ENCODE measurements at regions not wholly inside any gene's neighbourhood (a gene's known extent, or its start where the extent isn't known, plus 50 kb on each side); places are given as distances from the start of the nearest gene placed in this dataset.

- no peaks in the 10 kb centered on the region for H3K4me1 ChIP-seq (replicated peaks; ENCODE audit: insufficient read depth)
- H3K4me3 ChIP-seq = no peak overlapping the region
- ChIA-PET CTCF (no interaction called here), POLR2A (ENCODE audit: unreplicated experiment) (no interaction called here)
- no peaks in the 10 kb centered on the region for H3K9me2 ChIP-seq (ENCODE audit: insufficient read depth)
- no peak for DNase-seq
- TF ChIP-seq EZH2 (IDR thresholded peaks at IDR 0.05; ENCODE audit: low read depth) (no peak), CTCF (conservative IDR thresholded peaks at IDR 0.05) (no peak)
- H3K4me2 ChIP-seq = no peak overlapping the region
- H4K20me1 ChIP-seq (ENCODE audit: insufficient read depth) = no peaks in the 10 kb centered on the region
- no peaks in the 10 kb centered on the region for H3K9me3 ChIP-seq (ENCODE audit: insufficient read depth, low read depth)
- no TSS peak for BruUV-seq (replicated peaks)
- no peaks in the 10 kb centered on the region for H3K79me2 ChIP-seq (ENCODE audit: low read depth)
- H3K27me3 ChIP-seq (ENCODE audit: insufficient read depth, low read depth) = no peaks in the 10 kb centered on the region
- no peak overlapping the region for H3K27ac ChIP-seq
- intact Hi-C loops (cut with micrococcal nuclease; ENCODE audit: unreplicated experiment) = no loop called here
- no peaks in the 10 kb centered on the region for H3F3A ChIP-seq (ENCODE audit: insufficient read depth, low read depth)
- H2AFZ ChIP-seq = no peak overlapping the region
- no peaks in the 10 kb centered on the region for H3K36me3 ChIP-seq (ENCODE audit: low read depth)
These were observed 201.8 kb upstream of the SLIT2 start for GRCh38 chr4:20049889-20050288.

- Histone ChIP-seq H3K4me1 (replicated peaks; ENCODE audit: insufficient read depth) (no peaks in the 10 kb centered on the region), H3K27me3 (ENCODE audit: insufficient read depth, low read depth) (no peaks in the 10 kb centered on the region), H4K20me1 (ENCODE audit: insufficient read depth) (no peaks in the 10 kb centered on the region), H3F3A (ENCODE audit: insufficient read depth, low read depth) (no peaks in the 10 kb centered on the region), H3K4me3 (no peak overlapping the region), H3K36me3 (ENCODE audit: low read depth) (no peaks in the 10 kb centered on the region), H3K9me2 (ENCODE audit: insufficient read depth) (no peaks in the 10 kb centered on the region), H3K79me2 (ENCODE audit: low read depth) (no peaks in the 10 kb centered on the region), H3K9me3 (ENCODE audit: insufficient read depth, low read depth) (no peaks in the 10 kb centered on the region), H3K27ac (no peak overlapping the region), H2AFZ (no peak overlapping the region), H3K4me2 (no peak overlapping the region)
- intact Hi-C loops (cut with micrococcal nuclease; ENCODE audit: unreplicated experiment) = no loop called here
- TF ChIP-seq CTCF (conservative IDR thresholded peaks at IDR 0.05) (no peak), EZH2 (IDR thresholded peaks at IDR 0.05; ENCODE audit: low read depth) (no peak)
- POLR2A ChIA-PET (ENCODE audit: unreplicated experiment) = no interaction called here
- DNase-seq = no peak
- no TSS peak for BruUV-seq (replicated peaks)
- CTCF ChIA-PET = no interaction called here
These were observed 204.6 kb upstream of the SLIT2 start for GRCh38 chr4:20046931-20047677.

GRCh38 chr4:20046179-20046578 is 205.5 kb upstream of the SLIT2 start:
- no peaks in the 10 kb centered on the region for H3K9me3 ChIP-seq (ENCODE audit: insufficient read depth, low read depth)
- CTCF ChIA-PET = no interaction called here
- H3F3A ChIP-seq (ENCODE audit: insufficient read depth, low read depth) = no peaks in the 10 kb centered on the region
- no peak overlapping the region for H2AFZ ChIP-seq
- H3K9me2 ChIP-seq (ENCODE audit: insufficient read depth) = no peaks in the 10 kb centered on the region
- H3K4me3 ChIP-seq = no peak overlapping the region
- no peaks in the 10 kb centered on the region for H3K79me2 ChIP-seq (ENCODE audit: low read depth)
- intact Hi-C loops (cut with micrococcal nuclease; ENCODE audit: unreplicated experiment) = no loop called here
- POLR2A ChIA-PET (ENCODE audit: unreplicated experiment) = no interaction called here
- BruUV-seq (replicated peaks) = no TSS peak
- H3K27me3 ChIP-seq (ENCODE audit: insufficient read depth, low read depth) = no peaks in the 10 kb centered on the region
- DNase-seq = no peak
- no peaks in the 10 kb centered on the region for H4K20me1 ChIP-seq (ENCODE audit: insufficient read depth)
- TF ChIP-seq CTCF (conservative IDR thresholded peaks at IDR 0.05) (no peak), EZH2 (IDR thresholded peaks at IDR 0.05; ENCODE audit: low read depth) (no peak)
- no peak overlapping the region for H3K27ac ChIP-seq
- H3K4me1 ChIP-seq (replicated peaks; ENCODE audit: insufficient read depth) = no peaks in the 10 kb centered on the region
- no peak overlapping the region for H3K4me2 ChIP-seq
- H3K36me3 ChIP-seq (ENCODE audit: low read depth) = no peaks in the 10 kb centered on the region

All from PC-9 (cell line).